DMS53 (cell line): ENCODE measurements at regions not wholly inside any gene's neighbourhood (a gene's known extent, or its start where the extent isn't known, plus 50 kb on each side); places are given as distances from the start of the nearest gene placed in this dataset.

ENCODE experiments used
- DNase-seq: peaks from one replicate; lab custom pipeline; 2025; lab: John Stamatoyannopoulos, UW

DNA sequence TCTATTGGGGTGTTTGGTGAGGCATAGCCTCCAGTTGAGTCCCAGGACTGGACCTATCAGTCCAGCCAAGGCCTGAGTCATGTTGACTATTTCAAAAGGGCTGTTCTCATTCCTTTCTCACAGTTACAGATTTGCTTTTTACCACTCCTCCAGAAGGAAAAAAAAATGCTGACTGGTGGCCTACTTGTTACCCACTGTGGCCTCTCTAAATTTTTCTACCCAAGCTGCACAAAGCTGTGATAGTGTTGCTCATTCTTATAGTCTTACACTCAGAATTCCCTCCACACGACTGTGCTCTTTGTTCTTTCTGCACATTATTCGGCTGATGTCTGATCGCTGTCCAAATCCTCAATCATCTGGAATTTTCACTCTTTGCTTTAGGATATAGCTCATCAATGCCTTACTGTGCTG is 1142.2 kb downstream of the IGSF11 start:
- peak; percentile 2 for DNase-seq

DNA sequence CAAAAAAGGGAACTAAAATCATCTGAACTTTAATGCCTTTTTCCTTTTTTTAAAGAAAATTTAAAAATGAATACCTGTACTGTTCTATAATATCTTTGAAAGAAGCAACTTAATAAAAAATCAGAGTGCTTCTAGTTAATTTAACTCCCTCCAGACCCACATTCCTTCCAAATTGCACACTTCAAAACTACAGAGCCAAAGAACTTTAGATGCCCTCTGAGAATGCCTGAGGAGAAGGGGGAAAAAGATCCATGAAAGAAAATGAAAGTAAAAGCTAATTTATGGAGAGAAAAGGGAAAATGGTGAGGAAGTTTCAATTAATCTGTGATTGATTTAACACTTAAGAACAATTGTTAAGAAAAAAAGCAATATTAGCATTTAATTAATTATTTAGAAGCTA is 1141.6 kb downstream of the IGSF11 start:
- DNase-seq: peak; percentile 22

GRCh38 chr3:117893638-117894037 is 1141.0 kb downstream of the IGSF11 start:
- DNase-seq: peak; percentile 74

GRCh38 chr3:117898722-117899522 is 1135.7 kb downstream of the IGSF11 start:
- peak; percentile 60 for DNase-seq

DNA sequence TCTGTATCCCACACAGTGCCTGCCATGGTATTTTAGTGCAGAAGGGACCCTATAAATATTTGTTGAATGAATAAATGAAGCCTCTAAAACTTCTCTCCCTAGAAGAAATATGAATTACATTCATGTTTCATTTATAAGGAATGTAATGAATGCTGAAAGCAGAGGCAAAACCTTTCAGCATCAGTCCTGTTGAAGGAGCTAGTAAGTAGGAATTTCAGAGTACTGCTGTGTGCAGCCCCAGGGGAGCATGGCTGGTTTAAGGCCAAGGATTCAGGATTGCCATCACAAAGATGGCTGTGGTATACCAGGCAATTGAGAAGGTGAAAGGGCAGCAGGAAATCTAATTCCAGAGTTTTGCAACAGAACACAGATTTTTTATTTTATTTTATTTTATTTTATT is 1131.4 kb downstream of the IGSF11 start:
- no peak for DNase-seq

GRCh38 chr3:117910820-117911521 is 1123.7 kb downstream of the IGSF11 start:
- peak; percentile 4 for DNase-seq

DNA sequence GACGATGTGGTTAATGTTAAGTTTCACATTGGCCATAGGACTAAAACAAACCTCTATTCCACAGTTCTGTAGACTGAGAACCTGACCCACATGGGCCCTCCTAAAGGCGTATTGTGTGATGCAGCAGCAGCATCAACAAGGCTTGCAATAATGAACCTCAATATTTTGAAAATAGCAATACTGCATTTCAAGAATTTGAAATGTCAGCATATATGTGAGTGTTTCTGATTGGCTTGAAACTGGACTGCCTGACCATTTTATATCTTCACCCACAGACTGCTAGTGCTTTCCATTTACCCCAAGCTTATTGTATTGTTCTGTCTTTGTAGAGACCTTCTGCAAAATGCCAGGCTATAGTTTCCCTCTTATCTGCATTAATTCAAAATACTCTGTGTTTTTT is 1122.3 kb downstream of the IGSF11 start:
- DNase-seq: no peak

GRCh38 chr3:117914540-117915100 is 1120.0 kb downstream of the IGSF11 start:
- no peak for DNase-seq

DNA sequence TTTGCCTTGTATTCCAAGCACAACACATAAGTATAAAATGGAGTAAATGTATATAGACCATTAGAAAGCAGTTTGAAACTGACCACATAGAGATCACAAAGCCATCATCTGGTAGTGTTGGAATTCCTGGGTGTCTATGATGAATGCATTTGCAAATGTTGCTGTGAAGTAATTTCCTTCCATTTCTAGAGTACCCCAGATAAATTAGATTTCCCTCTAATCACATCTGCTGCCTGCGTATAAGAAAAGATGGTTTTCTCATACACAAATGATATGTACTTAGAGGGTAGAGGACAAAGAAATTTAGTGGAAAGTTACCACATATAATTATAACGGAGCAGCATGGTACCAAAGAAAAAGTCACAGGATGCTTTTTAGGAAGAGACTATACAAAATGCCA is 1117.8 kb downstream of the IGSF11 start:
- no peak for DNase-seq

DNA sequence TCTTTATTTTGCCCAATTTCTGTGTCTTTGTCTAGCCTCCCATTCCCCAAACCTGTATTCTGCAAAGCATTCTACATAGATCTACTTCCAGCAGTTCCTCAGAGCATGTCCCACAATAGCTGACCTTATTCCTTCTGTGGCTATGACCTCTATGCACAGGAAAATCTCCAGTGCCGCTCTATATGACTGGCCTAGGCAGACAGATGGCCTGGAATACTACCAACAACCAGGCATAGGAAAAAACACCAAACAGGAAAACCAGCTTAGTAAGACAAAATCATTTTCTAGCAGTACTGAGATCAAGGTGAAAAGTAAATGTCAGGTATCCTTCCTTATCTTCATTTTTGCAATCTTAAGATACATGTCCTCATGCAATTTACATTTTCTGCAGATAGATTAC is 1115.0 kb downstream of the IGSF11 start:
- DNase-seq: no peak

GRCh38 chr3:117920253-117920898 is 1114.3 kb downstream of the IGSF11 start:
- no peak for DNase-seq

- no peak for DNase-seq
Measured at GRCh38 chr3:117921411-117921810, 1113.2 kb downstream of the IGSF11 start.

- DNase-seq: no peak
Measured at GRCh38 chr3:117922039-117922438, 1112.6 kb downstream of the IGSF11 start.

DNA sequence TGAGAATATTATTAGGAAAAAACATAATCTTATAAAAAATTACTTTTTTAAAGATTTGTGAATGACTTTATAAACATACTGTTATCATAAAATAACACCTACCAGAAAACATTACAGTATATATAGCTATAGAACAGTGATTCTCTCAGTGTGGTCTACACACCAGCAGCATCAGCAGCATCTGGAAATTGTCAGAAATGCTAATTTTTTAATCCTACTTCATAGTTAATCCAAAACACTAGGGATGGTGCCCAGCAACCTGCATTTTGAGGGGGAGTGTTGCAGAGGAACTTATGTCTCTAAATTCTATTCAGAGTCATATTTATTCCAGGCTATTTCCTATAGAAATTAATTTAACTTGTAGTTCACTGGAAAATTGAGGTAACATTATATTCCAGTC is 1107.8 kb downstream of the IGSF11 start:
- no peak for DNase-seq

- DNase-seq: no peak
Measured at GRCh38 chr3:117927825-117928224, 1106.8 kb downstream of the IGSF11 start.

DNA sequence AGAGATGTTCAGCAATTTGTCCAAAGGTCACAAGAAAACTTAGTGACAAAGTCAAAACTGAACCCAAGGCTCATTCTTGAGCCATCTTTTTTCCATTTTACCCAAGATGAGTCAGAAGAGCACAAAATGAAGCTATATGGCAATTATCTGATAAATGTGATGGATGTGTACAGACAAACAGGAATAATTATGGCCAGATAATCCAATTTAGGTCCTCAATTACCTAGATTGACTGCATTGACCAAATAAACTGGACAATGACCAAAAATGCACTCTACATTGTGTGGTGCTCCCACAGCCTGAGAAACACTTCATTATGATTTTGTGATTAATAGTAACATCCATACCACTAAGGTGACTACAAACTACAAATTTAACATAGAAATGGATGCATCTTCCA is 1105.8 kb downstream of the IGSF11 start:
- no peak for DNase-seq

DNA sequence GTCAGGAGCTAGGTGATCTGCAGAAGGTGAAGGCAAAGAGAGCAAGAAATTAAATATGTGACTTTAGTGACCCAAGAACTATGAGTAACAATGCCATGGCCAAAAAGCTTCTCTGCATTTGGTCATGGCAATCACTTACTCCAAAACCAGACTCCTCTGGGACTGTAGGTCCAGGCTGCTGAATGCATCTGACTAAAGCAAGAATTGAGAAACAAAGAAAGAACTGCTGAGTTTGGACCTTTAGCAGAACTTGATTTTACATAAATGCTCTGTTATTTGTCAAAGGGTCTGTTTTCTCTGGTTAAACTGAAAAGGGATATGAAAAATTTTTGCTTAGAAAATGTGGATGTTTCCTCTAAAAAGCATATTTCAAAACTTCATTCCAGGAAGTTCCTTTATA is 1102.2 kb downstream of the IGSF11 start:
- no peak for DNase-seq

GRCh38 chr3:117936159-117936558 is 1098.5 kb downstream of the IGSF11 start:
- no peak for DNase-seq

- no peak for DNase-seq
Measured at GRCh38 chr3:117938974-117939373, 1095.7 kb downstream of the IGSF11 start.

DNA sequence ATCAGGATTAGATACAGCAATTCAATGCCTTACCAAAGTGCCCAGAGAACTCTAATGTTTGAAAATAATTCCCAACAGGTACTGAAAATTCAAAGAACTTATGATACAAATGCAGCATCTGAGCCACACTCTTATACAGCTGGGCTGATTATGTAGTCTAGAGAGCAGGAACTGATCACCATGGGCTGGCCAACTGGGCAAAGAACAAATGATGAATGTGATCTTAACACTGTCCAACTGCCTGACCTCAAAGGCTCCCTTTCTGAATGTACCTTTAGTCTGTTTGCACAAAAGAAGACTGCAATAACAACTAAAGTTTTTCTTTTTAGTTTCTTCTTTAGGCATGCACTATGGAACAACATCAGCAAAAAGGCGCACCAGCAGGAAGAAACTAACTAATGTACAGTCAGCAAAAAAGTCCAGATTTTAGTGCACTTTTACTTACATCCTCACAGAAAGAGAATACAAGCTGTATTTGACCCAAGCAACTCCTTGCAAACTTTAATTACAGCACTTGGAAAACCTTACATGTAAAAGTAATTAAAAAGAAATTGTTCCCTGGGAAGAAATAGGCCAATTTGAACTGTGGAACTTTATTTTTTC is 1095.1 kb downstream of the IGSF11 start:
- DNase-seq: no peak

- DNase-seq: no peak
Measured at GRCh38 chr3:117941015-117941414, 1093.6 kb downstream of the IGSF11 start.

GRCh38 chr3:117941756-117942155 is 1092.9 kb downstream of the IGSF11 start:
- no peak for DNase-seq
